Putamen (tissue), 1 donor: ENCODE measurements at regions not wholly inside any gene's neighbourhood (a gene's known extent, or its start where the extent isn't known, plus 50 kb on each side); places are given as distances from the start of the nearest gene placed in this dataset.
"Not testable (repeated sequence)": the region's sequence is repeated elsewhere in the genome, so short reads cannot be mapped to it uniquely, and the experiment has no call there.

Experiments used
- DNase-seq: peaks from one replicate; pipeline ENCODE4 v3.0.0-alpha.2; 2016; ENCODE audit warnings: low spot score

- not testable (repeated sequence) for DNase-seq
Measured at GRCh38 chr2:91628471-91628870, 2937.0 kb downstream of the RPIA start.

GRCh38 chr2:91657193-91657592 lies 2965.7 kb downstream of the RPIA start:
- DNase-seq, result not testable (repeated sequence)

- DNase-seq, result not testable (repeated sequence)
Measured at GRCh38 chr2:91658336-91658735, 2966.9 kb downstream of the RPIA start.

- not testable (repeated sequence) for DNase-seq
Measured at GRCh38 chr2:91659189-91659916, 2967.9 kb downstream of the RPIA start.

- DNase-seq, result peak; percentile 2
Measured at GRCh38 chr2:91659917-91660275, 2968.4 kb downstream of the RPIA start.

- DNase-seq, result not testable (repeated sequence)
Measured at GRCh38 chr2:91667341-91667740, 2975.9 kb downstream of the RPIA start.

GRCh38 chr2:91685541-91685940 lies 2994.1 kb downstream of the RPIA start:
- DNase-seq, result not testable (repeated sequence)

- not testable (repeated sequence) for DNase-seq
Measured at GRCh38 chr2:91686046-91686445, 2994.6 kb downstream of the RPIA start.
